HG03354 (cell line): ENCODE measurements at regions not wholly inside any gene's neighbourhood (a gene's known extent, or its start where the extent isn't known, plus 50 kb on each side); places are given as distances from the start of the nearest gene placed in this dataset.

Experiments used
- ATAC-seq: cut with Tn5 transposase; IDR thresholded peaks from one replicate; pipeline ENCODE4 v1.9.1; 2021; ENCODE audit warnings: mild to moderate bottlenecking; ENCODE audit not compliant: unreplicated experiment, poor library complexity, severe bottlenecking

DNA sequence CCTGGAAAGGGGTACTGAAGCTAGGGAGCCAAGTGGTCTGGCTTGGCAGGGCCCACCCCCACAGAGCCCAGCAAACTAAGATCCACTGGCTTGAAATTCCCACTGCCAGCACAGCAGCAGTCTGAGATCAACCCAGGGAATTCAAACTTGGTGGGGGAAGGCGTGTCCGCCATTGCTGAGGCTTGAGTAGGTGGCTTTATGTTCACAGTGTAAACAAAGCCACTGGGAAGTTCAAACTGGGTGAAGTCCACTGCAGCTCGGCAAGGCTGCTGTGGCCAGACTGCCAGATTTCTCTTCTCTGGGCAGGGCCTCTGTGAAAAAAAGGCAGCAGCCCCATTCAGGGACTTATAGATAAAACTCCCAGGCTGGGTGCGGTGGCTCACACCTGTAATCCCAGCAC, 58.9 kb downstream of the TFDP3 start:
- no peak for ATAC-seq

DNA sequence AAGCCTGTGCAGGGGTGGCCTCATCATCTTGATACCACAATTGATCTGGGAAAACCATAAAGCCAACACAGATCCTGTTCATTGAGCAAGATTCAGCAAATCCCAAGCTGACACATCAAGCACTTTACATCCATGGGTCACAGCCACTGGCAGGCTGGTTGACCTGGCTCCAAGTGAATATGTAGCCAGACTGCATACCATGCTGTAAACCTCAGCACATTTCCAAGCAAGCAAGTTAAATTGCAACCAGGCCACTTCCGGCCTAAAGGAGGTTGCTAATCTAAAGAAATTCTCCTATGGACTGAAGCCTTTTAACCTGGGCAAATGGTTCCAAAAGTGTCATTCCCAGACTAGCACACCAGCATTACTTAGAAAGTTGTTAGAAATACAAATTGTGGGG, 54.4 kb upstream of the USP26 start:
- peak; percentile 69 for ATAC-seq

DNA sequence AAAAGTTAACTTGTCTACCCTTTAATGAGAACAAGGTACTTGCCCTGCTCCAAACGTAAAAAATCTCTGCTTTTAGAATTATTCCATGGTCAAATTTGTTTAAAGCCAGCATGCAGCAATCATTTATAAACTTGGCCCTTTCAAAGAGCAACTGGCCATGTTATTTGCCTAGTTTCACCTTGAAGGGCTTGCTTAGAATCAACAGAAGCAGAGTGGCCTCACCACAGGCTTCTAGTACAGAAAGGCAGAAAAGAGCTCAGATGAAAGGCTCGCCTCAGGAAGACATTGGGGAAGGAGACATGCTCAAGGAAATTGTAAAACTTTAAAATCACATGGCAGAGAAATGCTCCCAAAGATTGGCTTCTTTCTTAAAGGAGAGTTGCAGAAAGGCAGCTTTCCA, 53.8 kb upstream of the USP26 start:
- ATAC-seq = peak; percentile 34
